ENCODE measurements at regions not wholly inside any gene's neighbourhood (a gene's known extent, or its start where the extent isn't known, plus 50 kb on each side); places are given as distances from the start of the nearest gene placed in this dataset.

DNA sequence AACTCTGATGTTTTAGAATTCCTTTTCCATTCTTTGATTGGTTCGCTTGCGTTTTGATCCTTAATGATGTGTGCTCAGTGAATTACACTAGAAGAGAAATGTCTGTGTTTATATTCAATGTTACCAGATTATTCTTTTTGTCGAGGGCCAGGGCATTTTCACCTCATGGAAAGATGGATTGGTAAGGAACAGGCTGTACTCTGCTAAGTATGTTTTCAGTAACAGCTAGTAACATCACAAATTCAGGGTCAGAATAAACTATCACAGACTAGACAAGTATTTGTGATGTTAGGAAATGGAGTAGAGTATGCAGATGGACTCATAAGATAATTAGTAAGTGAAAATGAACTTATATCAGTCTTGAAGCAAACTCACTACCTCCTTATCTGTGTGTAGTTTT, 235.6 kb downstream of the SOX4 start:
- H3K27me3 Mint-ChIP-seq = no peaks in the 10 kb centered on the region

DNA sequence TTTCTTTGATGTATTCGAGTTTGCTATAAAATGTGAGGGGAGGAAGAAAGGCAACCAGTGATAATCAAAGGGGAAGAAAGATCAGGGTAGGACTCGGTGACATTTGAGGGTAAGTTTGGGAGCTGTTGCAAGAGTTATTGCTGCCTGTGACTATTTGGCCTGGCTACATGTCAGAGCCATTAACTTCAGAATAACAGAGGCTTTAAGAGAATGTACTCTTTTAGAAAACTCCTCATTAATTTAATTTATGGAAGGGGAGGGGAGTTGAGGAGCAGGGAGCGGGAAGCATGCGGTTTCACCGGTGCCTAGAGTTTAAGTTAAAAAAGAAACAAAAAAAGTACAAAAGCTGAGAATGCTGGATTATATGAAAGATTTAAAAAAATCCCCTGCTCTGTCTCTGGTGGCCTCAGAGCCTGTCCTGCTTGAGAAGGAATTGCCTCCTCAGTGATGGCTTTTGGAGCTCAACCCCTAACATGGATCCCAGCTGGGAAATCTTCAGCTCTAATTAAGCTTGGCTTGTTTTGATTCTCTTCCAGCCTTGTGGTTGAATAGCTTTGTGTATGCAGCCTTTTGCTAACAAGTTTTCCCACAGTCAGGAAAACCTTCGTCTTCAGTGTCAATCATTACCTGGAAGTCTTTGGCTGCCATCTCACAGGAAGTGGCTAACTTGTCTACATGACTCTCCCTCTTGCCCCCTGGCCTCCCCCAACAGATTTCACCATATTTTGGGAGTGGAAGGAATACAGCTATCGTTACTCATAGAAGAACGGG, 238.2 kb downstream of the SOX4 start:
- DNase-seq (no peak), ATAC-seq (replicated peaks) (no peak)
- no peak overlapping the region for H3K4me3 Mint-ChIP-seq
- H3K27ac Mint-ChIP-seq = no peak overlapping the region
- H3K4me1 Mint-ChIP-seq (ENCODE audit: low read depth in 2 of 2) = no peaks in the 10 kb centered on the region
- peaks cover 0 to 3% of the 10 kb centered on the region in 2 donors for H3K9me3 Mint-ChIP-seq
- H3K27me3 Mint-ChIP-seq = no peaks in the 10 kb centered on the region
- no peaks in the 10 kb centered on the region for H3K36me3 Mint-ChIP-seq (ENCODE audit: insufficient read depth)

More for the DNA sequence above, 235.6 kb downstream of the SOX4 start:
- no peak overlapping the region for H3K4me3 Mint-ChIP-seq
- no peaks in the 10 kb centered on the region for H3K4me1 Mint-ChIP-seq (ENCODE audit: low read depth in 2 of 2)
- H3K9me3 Mint-ChIP-seq = peaks cover 0 to 1% of the 10 kb centered on the region in 2 donors
- H3K27ac Mint-ChIP-seq = no peak overlapping the region
- ATAC-seq (replicated peaks) (no peak), DNase-seq (no peak)
- no peaks in the 10 kb centered on the region for H3K36me3 Mint-ChIP-seq (ENCODE audit: insufficient read depth)

DNA sequence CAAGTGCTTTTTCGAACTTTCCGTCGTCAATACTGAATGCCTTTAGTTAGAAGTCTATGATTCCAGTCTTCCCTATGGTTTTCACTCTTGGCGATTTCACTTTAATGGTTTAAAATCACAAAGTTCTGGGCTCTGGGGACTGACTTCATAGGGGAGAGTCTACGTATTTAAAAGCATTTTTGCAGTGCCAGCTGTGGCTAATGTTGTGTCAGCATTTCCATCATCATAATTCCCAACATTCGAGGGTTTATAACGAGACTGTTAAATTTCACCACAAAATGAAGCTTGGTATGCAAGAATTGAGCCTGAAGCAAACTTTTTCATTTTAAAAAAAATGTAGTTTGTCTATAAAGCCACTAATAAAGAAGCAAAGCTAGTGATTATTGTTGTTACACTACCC, 242.7 kb downstream of the SOX4 start:
- Mint-ChIP-seq H3K9me3 (peaks cover 0 to 3% of the 10 kb centered on the region in 2 donors), H3K36me3 (ENCODE audit: insufficient read depth) (no peaks in the 10 kb centered on the region), H3K4me3 (no peak overlapping the region), H3K27me3 (no peaks in the 10 kb centered on the region), H3K4me1 (ENCODE audit: low read depth in 2 of 2) (no peaks in the 10 kb centered on the region), H3K27ac (no peak overlapping the region)
- ATAC-seq (replicated peaks) (no peak), DNase-seq (no peak)

DNA sequence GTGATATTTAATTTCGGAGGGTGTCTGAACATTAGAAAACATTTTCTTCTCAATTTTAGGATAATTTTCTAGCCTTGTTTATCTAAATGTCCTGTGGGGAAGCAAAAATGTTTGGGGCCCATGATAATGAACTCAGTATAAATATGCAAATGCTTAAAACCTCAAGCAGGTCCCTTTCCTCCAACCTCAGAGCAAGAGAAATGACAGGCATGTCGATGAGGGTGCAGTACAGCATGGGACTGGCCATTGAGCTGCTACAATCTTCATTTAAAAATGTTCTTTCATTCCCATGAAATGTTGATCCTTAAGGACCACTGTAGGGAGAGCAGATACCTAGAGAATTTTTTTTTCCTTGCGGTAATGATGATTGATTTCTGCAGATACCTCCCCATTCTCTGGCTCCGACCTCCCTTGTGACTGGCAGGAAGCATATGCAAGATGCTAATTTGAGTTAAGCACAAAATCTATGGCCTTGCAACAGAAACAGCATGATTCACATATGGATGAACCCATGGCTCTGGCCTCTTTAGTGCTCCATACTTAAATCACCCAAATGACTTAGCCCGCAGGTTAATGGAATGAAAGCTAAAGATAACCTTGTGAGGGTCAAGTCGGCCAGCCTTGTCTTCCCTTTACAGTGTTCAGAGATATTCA, 243.3 kb downstream of the SOX4 start:
- Mint-ChIP-seq H3K36me3 (ENCODE audit: insufficient read depth) (no peaks in the 10 kb centered on the region), H3K27ac (no peak overlapping the region), H3K4me3 (no peak overlapping the region), H3K4me1 (ENCODE audit: low read depth in 2 of 2) (no peaks in the 10 kb centered on the region), H3K9me3 (peaks cover 0 to 3% of the 10 kb centered on the region in 2 donors), H3K27me3 (no peaks in the 10 kb centered on the region)
- DNase-seq (no peak), ATAC-seq (replicated peaks) (no peak)

- DNase-seq = no peak
- Mint-ChIP-seq H3K27ac (no peak overlapping the region), H3K4me1 (ENCODE audit: low read depth in 2 of 2) (no peaks in the 10 kb centered on the region), H3K9me3 (peaks cover 0 to 2% of the 10 kb centered on the region in 2 donors), H3K36me3 (ENCODE audit: insufficient read depth) (no peaks in the 10 kb centered on the region), H3K27me3 (no peaks in the 10 kb centered on the region), H3K4me3 (no peak overlapping the region)
- ATAC-seq (replicated peaks) = no peak
Observed at GRCh38 chr6:21840428-21840827, 246.9 kb downstream of the SOX4 start.

GRCh38 chr6:21842875-21843645, 249.5 kb downstream of the SOX4 start:
- H3K9me3 Mint-ChIP-seq = no peaks in the 10 kb centered on the region
- H3K36me3 Mint-ChIP-seq (ENCODE audit: insufficient read depth) = no peaks in the 10 kb centered on the region
- no peaks in the 10 kb centered on the region for H3K4me1 Mint-ChIP-seq (ENCODE audit: low read depth in 2 of 2)
- ATAC-seq (replicated peaks) = no peak
- no peak for DNase-seq
- H3K4me3 Mint-ChIP-seq = no peak overlapping the region
- no peak overlapping the region for H3K27ac Mint-ChIP-seq
- no peaks in the 10 kb centered on the region for H3K27me3 Mint-ChIP-seq

- Mint-ChIP-seq H3K9me3 (no peaks in the 10 kb centered on the region), H3K4me1 (ENCODE audit: low read depth in 2 of 2) (no peaks in the 10 kb centered on the region)
Observed at GRCh38 chr6:21844120-21844917, 250.8 kb downstream of the SOX4 start.

DNA sequence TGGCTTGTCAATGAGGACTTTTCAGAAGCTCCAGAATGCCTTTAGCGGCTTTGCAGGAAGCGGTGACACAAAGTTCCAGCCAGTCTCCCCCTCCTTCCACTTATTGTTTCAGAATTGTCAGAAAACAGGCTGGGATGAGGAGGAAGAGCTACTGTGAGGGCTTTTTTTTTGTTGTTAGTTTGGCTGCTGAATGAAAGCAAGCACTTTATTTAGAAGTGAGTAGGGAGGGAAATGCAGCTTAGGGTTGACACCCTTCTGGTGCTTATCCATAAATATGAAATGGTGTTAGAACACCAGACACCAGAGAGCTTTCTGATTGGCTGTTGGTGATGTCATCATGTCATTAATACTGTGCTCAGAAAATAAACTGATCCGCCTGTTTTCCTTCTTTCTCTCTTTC, 251.5 kb downstream of the SOX4 start:
- no peak for ATAC-seq (replicated peaks)
- no peaks in the 10 kb centered on the region for H3K27me3 Mint-ChIP-seq

More at GRCh38 chr6:21844120-21844917, 250.8 kb downstream of the SOX4 start:
- no peaks in the 10 kb centered on the region for H3K27me3 Mint-ChIP-seq
- DNase-seq (no peak), ATAC-seq (replicated peaks) (no peak)
- H3K27ac Mint-ChIP-seq = no peak overlapping the region
- H3K36me3 Mint-ChIP-seq (ENCODE audit: insufficient read depth) = no peaks in the 10 kb centered on the region
- H3K4me3 Mint-ChIP-seq = no peak overlapping the region

GRCh38 chr6:21845439-21846140, 252.0 kb downstream of the SOX4 start:
- H3K27ac Mint-ChIP-seq = no peak overlapping the region
- ATAC-seq (replicated peaks) = no peak

More for the DNA sequence above, 251.5 kb downstream of the SOX4 start:
- no peak overlapping the region for H3K4me3 Mint-ChIP-seq
- DNase-seq = no peak
- no peaks in the 10 kb centered on the region for H3K4me1 Mint-ChIP-seq (ENCODE audit: low read depth in 2 of 2)
- H3K9me3 Mint-ChIP-seq = no peaks in the 10 kb centered on the region
- no peaks in the 10 kb centered on the region for H3K36me3 Mint-ChIP-seq (ENCODE audit: insufficient read depth)
- no peak overlapping the region for H3K27ac Mint-ChIP-seq

GRCh38 chr6:21846541-21847451, 253.2 kb downstream of the SOX4 start:
- Mint-ChIP-seq H3K27me3 (no peaks in the 10 kb centered on the region), H3K36me3 (ENCODE audit: insufficient read depth) (no peaks in the 10 kb centered on the region), H3K4me1 (ENCODE audit: low read depth in 2 of 2) (no peaks in the 10 kb centered on the region), H3K27ac (no peak overlapping the region), H3K4me3 (no peak overlapping the region), H3K9me3 (no peaks in the 10 kb centered on the region)
- DNase-seq = no peak
- no peak for ATAC-seq (replicated peaks)

More at GRCh38 chr6:21845439-21846140, 252.0 kb downstream of the SOX4 start:
- no peaks in the 10 kb centered on the region for H3K27me3 Mint-ChIP-seq
- DNase-seq = no peak
- H3K36me3 Mint-ChIP-seq (ENCODE audit: insufficient read depth) = no peaks in the 10 kb centered on the region
- no peaks in the 10 kb centered on the region for H3K4me1 Mint-ChIP-seq (ENCODE audit: low read depth in 2 of 2)
- H3K9me3 Mint-ChIP-seq = no peaks in the 10 kb centered on the region
- no peak overlapping the region for H3K4me3 Mint-ChIP-seq

- no peak for ATAC-seq (replicated peaks)
- no peaks in the 10 kb centered on the region for H3K27me3 Mint-ChIP-seq
- H3K4me3 Mint-ChIP-seq = no peak overlapping the region
- DNase-seq = no peak
- no peaks in the 10 kb centered on the region for H3K36me3 Mint-ChIP-seq (ENCODE audit: insufficient read depth)
- H3K4me1 Mint-ChIP-seq (ENCODE audit: low read depth in 2 of 2) = no peaks in the 10 kb centered on the region
- no peak overlapping the region for H3K27ac Mint-ChIP-seq
- H3K9me3 Mint-ChIP-seq = no peaks in the 10 kb centered on the region
Observed at GRCh38 chr6:21847711-21848480, 254.3 kb downstream of the SOX4 start.
